NCI-H2196 treated with DMSO at 0.1 percent for 48 hours (cell line): ENCODE measurements at regions not wholly inside any gene's neighbourhood (a gene's known extent, or its start where the extent isn't known, plus 50 kb on each side); places are given as distances from the start of the nearest gene placed in this dataset.

Experiments used
- DNase-seq: peaks from one replicate; lab custom pipeline; 2025; ENCODE audit not compliant: unreplicated experiment; lab: John Stamatoyannopoulos, UW

GRCh38 chr1:5575396-5575940, 416.8 kb downstream of the NPHP4 start:
- DNase-seq, result no peak

GRCh38 chr1:5574641-5575040, 417.6 kb downstream of the NPHP4 start:
- DNase-seq, result no peak

- DNase-seq, result no peak
Observed at GRCh38 chr1:5572794-5573193, 419.4 kb downstream of the NPHP4 start.

DNA sequence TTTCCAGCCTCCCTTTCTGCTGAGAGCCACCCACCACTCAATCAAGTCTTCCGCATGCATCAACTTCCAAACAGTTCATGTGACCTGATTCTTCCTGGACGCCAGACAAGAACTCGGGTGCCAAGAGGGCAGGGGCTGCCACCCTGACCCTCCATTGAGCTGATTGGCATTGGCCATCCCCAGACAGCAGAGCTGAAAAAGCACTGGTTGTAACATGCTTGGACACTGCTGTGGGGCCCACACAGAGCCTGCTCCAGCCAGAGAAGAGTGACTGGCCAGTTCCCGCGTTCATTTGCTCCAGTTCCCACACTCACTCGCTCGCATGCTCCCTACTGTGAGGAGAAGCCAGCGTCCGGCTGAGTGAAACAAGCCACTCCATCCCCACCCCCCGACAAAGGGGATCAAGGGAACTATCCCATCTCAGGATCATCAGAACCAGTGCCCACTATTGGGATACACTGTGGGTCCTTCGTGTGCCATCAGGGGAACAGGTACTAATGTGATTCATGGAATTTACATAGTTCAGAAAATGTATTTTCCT, 420.3 kb downstream of the NPHP4 start:
- no peak for DNase-seq

GRCh38 chr1:5571438-5571837, 420.8 kb downstream of the NPHP4 start:
- DNase-seq, result no peak

DNA sequence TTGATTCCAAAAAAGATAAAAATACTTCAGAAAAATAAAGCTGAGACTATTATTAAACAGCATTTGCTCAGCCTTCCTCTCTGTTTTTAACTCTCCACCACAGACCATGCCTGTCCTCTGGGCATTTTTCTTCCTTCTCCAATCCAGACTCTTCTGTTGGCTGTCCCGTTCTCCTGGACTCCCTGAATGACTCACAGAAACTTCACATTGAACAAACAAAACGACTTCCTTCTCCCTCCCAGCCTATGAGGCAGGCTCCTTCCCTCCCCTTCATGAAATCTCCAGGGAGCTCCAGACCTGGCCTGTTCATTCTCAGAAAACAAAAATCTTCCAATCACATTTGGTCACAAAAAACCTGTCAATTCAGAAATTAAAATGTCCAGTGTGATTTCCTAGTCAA, 421.3 kb downstream of the NPHP4 start:
- DNase-seq, result no peak

- no peak for DNase-seq
Observed at GRCh38 chr1:5568321-5568720, 423.9 kb downstream of the NPHP4 start.

- no peak for DNase-seq
Observed at GRCh38 chr1:5567839-5568238, 424.4 kb downstream of the NPHP4 start.

DNA sequence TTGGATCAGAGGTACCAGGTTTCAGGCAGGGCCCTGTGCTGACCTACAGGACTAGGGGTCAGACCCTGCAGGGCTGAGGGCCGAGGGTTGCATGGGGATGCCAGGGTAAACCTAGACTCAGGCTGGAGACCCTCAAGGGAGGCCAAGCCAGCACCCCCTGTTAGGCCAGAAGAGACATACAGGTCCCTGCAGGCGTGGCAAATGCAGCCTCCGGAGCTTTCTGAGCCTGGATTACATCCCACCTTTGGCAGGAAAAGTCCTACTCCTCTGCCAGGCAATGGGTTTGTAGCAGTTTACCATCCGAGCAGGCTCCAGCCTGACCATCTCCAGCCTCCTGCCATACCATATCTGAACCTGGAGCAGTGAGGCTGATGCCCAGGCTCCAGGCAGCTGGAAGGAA, 425.3 kb downstream of the NPHP4 start:
- no peak for DNase-seq

- no peak for DNase-seq
Observed at GRCh38 chr1:5565281-5566125, 426.7 kb downstream of the NPHP4 start.

- DNase-seq, result no peak
Observed at GRCh38 chr1:5564578-5565257, 427.5 kb downstream of the NPHP4 start.

DNA sequence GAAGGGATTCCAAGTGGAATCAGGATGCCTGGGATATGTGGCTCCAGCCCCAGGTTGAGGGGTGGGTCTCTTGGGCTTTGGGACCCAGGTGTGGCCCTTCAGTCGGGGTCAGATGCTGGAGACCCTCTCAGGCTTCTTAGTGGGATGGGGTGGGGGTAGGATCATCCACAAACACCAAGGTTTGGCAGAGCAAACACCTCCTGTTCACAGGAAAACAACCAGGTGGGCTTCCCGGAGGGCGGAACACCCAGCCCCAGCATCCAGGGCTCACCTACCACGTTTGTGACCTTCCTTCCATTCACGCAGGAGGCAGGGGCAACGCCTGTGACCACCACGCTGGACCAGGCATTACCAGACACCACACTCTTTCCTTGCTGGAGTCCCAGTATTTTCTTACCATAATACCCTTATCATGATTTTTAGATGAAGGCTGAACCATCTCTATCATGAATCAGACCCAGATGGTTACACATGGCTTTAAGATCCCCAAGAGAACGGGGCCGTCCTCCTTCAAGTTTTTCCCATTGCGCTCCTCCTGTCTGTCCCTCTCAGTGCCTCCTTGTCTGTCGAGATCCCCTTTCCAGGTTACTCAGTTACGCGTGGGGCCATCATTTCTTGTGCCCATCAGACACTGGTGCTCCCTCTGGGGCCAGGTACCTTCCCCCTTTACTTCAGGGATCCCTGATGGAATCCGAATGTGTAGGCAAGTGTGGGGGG, 428.2 kb downstream of the NPHP4 start:
- DNase-seq, result no peak

GRCh38 chr1:5562769-5563168, 429.5 kb downstream of the NPHP4 start:
- DNase-seq, result no peak

DNA sequence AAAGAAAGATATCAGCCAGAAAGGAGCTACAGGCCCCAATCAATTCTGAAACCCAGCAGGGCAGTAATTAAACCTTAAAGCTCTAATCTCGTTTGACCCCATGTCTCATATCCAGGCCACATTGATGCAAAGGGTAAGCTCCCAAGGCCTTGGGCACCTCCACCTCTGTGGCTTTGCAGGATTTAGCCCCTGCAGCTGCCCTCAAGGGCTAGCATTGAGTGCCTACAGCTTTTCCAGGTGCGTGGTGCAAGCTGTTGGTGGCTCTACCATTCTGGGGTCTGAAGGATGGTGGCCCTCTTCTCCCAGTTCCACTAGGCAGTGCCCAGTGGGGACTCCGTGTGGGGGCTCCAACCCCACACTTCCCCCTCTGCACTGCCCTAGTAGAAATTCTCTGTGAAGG, 429.9 kb downstream of the NPHP4 start:
- DNase-seq, result no peak

- DNase-seq, result no peak
Observed at GRCh38 chr1:5559078-5559477, 433.1 kb downstream of the NPHP4 start.

DNA sequence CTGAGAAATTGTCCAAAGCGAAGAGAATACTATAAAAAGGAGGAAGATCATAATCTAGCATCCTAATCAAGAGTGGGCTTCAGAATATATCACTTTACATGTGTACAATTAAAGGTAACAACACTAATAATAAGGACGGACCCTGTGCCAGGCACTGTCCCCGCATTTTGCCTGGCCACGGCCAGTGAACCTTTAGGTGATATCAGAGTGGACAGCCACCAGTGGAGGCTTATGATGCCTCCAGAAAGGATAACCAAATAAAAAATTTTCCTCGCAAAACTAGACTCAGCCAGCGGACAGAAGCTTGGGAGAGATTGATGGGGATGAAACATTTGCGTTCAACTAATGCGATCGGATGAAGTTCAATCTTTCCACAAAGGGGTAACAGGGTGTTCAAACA, 436.4 kb downstream of the NPHP4 start:
- DNase-seq, result no peak

- no peak for DNase-seq
Observed at GRCh38 chr1:5554784-5555183, 437.4 kb downstream of the NPHP4 start.

DNA sequence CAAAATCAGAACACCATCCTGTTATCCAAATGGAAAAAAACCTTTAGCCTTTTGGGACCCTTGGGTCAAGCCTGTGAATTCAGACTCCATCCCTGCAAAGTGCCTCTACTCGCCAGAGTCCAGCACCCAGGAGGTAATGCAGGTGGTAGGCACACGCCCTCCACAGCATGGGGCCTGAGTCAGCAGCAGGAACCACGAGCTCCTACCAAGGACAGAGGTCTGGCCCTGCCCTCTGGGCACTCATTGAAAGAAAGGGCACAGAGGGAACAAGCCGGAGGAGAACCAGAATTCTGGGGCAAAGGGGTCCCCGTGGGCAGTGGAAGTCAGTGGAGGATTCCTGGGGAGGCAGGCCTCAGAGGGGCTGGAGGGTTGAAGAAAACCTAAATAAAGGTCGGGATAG, 438.1 kb downstream of the NPHP4 start:
- no peak for DNase-seq

GRCh38 chr1:5552787-5553484, 439.3 kb downstream of the NPHP4 start:
- no peak for DNase-seq

DNA sequence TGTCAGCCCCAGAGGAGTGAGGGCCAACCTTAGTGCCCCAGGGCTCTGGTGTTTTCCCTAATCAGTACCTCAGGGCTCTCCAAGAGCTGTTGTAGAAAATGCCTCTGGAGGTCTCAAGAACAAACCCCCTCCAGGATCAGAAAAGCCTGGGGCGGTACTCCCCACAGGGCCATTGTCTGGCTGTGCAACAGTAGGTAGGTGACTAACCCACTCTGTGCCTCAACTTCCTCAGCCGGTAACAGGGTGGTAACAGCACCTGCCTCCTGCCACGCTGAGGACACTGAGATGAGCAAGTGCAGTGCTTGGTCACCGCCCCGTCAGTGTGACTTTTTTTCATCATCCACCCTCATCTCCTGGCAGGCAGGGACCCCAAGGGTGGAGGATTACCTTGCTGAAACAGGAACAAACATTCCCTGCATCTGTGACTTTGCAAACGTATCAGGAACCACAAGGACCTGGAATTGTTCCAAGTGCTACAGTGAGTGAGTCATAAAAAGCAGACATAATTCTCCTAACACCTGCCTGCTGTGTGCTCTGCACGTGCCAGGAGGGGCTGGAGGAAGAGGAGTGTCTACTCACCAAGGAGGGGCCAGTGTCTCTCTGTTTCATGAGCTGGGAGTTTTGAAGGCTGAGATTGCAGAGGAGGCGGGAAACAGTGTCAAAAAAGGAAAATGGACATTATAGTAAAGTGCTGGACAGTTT, 440.8 kb downstream of the NPHP4 start:
- peak; percentile 95 for DNase-seq
